GM18868 (cell line): ENCODE measurements at regions not wholly inside any gene's neighbourhood (a gene's known extent, or its start where the extent isn't known, plus 50 kb on each side); places are given as distances from the start of the nearest gene placed in this dataset.
"Not testable (repeated sequence)": the region's sequence is repeated elsewhere in the genome, so short reads cannot be mapped to it uniquely, and the experiment has no call there.

Source experiments
- ATAC-seq: cut with Tn5 transposase; IDR thresholded peaks from one replicate; pipeline ENCODE4 v1.9.1; 2021; ENCODE audit warnings: mild to moderate bottlenecking, moderate library complexity; ENCODE audit not compliant: unreplicated experiment

DNA sequence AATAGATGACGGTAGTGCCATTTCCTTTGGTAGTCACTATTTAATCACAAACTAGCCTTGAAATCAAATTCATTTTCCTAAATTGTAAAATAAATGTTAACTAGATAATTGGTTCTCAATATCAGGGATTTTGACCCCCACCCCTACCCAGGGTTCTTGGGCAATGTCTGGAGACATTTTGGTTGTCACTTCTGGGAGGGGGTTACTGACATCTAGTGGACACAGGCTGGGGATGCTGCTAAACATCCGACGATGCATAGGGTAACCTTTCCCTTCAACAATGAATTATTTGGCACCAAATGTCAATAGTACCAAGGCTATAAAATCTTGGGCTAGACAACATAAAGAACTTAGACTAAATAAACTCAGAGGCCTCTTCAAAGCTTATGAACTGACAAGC is 285.8 kb upstream of the TRPC5 start:
- ATAC-seq, result no peak

DNA sequence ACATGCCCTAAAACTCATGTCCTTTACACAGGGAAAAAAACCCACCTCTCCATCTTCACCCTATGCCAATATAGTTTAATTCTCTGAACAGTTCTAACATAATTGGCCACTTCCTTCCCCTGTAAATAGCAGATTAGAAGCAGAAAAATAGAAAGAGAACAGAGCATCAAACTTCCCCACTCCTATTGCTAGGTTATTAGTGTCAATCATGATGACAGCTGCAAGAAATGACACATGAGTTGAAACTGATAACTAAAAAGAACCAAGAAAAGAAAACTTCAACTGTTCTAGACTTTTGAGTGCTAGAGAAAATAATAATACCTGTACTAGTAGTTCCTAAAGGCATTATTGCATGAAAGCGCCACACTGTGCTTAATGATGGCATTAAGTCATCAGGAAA is 284.5 kb upstream of the TRPC5 start:
- no peak for ATAC-seq

DNA sequence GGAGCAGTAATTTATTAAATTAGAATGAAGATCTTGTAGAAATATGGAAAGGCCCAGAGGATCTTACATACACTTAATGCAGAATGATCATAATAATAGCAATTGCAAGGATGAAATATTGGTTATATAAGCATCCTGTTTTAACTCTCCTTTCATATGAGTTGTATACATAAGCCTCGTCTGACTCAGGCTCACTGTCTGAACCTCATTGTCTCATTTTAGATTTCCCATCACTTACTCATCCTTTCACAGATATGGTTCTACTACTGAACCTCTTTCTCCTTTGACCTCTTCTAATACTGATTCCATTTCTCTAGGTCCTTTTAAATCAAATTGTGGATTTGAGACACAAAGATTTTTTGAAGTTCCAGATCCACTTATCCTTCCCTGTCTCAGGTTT is 277.3 kb upstream of the TRPC5 start:
- ATAC-seq, result no peak

DNA sequence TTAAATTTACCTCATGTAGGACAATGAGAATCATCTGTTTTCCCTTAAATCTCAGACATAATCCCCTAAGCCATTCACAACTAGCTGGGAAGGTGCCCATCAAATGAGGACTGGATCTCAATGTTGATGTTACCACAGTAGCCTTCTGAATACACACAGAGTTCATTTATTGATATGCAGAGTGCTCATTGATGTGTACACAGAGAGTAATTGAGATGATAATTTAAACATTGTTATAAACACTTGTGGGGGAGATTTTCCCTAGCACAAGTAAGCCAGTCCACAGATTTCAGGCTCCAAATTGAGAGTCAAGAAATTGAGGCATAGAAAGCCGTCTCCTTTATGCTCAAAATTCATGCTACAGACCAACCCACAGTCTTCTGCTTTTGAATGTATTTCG is 273.4 kb upstream of the TRPC5 start:
- ATAC-seq, result no peak

DNA sequence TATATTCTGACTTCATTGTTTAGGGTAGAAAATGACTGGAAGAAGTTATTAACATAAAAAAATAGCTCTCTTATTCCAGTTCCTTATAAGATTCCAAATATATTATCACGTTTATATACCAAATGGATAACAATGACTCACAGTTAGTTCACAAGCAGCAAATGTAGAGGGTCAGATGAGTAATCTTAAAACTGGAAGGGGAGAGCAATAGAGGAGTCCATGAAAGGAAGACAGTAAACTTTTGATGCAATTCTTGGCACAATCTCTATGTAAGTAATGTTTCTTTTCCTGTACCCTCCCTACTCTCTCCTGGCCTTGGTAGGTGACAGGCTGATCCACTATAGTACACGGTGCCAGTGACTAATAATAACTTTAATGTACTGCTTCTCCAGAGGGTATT is 259.0 kb upstream of the TRPC5 start:
- no peak for ATAC-seq

DNA sequence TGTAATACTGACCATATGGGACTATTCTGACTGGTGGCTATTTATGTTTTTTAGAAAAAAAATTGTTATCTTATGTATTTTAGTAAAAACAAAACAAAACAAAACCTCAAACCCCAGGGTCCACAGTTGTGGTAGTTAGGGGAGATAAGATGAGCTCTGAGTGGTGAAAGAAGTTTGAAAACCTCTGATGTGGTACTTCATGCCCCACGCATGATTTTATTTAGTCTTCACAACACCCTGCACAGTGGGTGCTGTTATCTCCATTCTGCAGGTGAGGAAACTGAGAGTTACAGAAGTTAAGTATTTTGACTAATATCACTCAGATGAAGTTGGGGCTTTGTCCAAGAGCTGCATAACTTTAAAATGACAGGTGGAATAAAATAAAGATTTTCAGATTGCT is 230.6 kb upstream of the TRPC5 start:
- ATAC-seq, result no peak

DNA sequence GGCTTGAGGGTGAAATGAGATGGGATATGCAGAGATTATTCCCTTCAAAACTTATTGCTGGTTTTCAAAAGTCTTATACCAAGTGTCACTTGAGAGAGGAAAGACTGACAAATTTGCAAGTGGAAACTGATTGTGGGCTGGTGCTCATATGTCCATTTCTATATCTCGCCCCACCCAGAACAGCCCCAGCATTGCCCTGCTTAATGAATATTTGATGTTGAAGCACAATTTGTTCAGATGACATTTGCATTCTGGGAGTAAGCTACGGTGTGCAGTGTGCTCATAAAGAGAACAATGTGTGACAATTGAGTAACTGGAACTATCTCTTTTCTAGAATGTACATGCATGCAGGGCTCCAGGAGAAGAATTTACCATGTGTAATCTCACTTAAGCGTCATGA is 223.5 kb upstream of the TRPC5 start:
- ATAC-seq, result no peak

DNA sequence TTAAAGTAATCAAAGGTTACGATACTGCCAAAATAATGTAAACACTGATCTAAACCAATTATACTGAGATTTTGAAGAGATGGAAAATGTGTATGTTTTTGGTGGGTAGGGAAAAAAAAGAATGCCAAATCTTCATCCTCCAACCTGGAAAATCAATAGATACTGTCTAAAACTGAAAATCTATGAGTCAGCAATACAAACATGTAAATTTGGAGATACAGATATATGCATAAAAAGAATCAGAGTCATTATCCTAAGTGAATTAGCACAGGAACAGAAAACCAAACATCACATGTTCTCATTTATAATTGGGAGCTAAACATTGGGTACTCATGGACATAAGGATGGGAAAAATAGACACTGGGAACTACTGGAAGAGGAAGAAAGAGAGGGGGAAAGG is 197.4 kb upstream of the TRPC5 start:
- ATAC-seq, result no peak

DNA sequence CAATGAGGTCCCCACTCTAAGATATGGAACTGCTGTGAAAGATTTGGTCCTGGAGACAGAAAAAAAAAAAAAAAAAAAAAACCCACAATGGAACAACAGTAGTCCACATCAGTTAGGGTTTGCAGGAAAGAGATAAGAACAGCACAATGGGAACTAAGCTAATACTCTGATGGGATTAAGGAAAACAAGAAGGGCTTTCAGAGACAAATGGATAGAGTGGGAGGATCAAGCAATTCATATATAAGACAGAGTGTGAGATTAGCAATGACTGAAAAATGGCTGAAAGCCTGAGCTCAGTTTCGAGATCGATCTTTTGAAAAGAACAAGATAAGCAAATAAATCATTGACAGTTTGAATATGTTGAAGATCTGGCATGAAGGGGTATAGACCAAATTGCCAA is 188.4 kb upstream of the TRPC5 start:
- no peak for ATAC-seq

DNA sequence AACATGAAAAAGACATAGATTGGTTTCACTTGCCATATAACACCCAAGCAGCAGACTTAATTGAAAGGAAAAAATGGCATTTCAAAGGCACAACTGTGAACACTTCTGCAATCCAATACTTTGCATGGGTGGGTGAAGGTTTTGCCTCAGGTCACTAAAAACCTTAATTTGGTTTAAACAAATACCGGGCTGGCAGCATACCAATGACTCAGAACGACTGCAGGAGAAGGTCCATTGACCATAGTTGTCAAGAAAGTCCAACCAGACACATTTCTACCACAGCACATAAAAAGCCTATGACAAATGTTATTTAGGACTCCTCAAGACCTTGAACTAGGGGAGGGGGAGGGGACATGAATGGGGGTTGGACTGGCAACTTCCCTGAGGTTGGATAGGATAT is 183.6 kb upstream of the TRPC5 start:
- ATAC-seq, result no peak

DNA sequence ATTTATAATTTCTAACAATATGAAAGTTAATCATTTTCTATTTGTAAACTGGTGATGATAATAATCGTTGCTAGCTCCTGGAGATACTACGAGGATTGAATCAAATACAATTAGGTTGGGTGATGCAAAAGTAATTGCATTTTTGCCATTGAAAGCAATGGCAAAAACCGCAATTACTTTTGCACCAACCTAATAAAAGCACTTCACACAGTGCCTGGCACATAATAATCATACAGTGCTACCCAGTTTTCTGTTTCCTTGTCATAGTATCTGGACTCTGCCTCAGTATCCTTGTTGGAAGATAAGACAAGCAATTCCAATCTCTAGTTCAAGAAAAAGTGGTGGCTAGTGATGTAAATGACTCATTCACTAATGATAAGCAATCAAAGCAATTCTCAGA is 176.8 kb upstream of the TRPC5 start:
- no peak for ATAC-seq

DNA sequence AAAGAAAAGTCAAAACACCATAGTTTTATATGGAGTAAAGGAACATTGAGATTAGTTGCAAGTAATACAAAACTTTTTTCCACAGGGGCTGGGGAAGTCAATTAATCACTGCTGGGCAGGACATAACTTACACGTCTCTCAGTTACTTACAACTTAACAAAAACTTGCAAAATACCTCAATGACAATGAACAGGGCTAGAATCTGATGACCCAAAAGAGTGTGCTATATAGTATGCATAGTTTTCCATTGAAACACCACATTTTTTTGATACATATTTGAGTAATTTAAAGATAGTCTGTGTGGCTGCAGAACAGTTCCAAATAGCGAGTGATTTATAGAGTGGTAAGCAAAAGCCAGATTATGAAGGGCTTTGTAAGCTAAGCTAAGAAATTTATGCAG is 172.3 kb upstream of the TRPC5 start:
- ATAC-seq, result no peak

DNA sequence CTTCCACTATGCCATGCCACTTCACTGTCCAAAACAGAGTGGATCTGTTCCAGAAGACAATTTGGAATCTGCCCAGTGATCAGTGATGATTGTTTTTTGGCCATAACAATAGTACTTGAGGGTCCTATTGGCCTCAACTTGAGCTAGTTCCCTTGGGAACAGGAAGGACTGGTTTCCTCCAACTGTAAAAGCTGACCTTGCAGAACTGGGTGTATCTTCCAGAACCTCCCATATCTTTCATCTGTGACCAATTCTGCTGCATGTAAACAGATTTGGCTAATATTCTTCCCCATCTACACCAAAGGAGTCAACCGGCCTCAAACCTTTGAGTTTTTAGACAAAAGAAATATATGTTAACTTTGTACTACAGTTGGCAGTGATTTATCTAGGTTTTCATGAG is 165.1 kb upstream of the TRPC5 start:
- ATAC-seq, result no peak

DNA sequence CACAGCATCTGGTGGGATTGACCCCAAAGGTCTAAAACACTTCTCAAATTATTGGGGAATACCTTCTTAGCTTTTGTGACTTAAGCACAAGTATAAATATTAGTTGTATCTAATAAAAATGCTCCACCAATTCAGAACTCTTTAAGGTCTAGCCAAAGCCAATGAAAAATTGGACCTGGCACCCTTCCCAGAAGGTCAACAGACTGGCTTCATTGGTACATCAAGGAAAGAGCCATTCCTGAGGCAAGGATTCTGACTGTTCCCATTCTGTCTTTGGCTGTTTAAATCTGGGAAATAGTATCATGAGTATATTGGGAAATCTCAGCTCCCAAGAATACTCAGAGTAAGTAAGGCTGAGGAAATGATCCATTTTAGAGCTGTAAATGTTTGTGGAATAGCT is 153.0 kb upstream of the TRPC5 start:
- ATAC-seq, result no peak

DNA sequence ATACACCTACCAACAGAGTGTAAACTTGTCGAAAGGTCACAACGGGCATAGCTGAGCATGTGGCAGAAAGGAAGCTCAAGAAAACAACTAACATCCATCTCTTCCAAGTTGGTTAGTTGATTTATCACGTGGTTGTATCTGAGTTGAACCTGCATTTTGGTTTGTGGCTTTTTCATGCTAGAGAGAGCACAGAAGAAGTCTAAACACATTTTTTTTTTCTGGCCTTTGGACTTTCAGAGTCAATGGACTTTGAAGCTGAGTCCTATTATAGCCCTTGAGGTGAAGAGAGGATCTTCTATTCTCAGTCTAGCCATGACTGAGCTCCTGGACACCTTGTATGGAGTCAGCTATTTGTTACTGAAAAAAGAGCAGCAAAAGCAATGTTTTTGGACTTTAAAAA is 150.6 kb upstream of the TRPC5 start:
- no peak for ATAC-seq

DNA sequence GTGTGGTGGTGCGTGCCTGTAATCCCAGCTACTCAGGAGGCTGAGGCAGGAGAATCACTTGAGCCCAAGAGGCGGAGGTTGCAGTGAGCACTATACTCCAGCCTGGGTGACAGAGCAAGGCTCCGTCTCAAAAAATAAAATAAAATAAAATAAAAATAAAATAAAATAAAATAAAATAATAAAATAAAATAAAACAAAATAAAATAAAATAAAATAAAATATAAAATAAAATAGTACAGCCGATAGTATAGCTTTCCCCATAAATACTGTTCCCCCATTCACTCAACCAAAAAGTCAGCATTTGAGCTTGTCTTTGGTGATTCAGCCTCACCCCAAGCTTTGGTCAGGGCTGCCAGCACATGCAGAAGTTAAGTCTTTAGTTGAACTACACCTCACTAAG is 144.2 kb upstream of the TRPC5 start:
- ATAC-seq, result not testable (repeated sequence)

DNA sequence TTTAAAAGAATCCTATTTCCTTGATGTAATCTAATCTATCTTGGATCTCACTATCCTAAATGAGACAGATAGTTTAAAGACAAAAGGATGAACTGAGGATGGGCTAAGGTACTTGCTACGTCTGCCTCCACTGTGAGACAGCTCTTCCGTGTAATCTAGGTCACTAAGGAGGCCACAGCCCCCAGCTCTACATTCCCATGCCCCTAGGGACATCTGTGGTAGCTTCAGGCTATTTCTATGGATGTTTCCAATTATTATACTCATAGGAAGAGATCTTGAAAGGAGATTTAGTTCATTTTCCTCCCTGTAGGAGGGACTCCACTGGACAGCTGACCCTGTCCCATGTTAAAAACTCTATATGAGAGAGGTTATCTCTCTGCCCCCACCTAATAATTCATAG is 140.8 kb upstream of the TRPC5 start:
- ATAC-seq, result no peak

DNA sequence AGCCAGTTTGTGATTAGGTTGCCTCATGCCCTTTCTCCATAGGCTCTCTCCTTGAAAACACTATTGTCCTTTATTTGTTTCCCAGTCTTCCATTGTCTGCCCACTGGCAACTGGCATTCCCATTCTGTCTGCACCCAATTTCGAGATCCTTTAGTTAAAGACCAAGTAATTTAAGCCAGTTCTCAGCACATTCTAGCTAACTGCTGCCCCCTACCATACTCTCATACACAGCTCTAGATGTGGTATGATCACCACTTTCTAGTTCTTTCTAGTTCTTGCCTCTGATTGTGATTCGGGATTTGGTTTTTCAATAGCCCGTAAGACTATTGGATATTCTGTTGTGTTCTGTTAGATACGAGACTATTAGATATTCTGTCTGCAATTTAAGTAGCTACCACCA is 135.8 kb upstream of the TRPC5 start:
- ATAC-seq, result no peak

DNA sequence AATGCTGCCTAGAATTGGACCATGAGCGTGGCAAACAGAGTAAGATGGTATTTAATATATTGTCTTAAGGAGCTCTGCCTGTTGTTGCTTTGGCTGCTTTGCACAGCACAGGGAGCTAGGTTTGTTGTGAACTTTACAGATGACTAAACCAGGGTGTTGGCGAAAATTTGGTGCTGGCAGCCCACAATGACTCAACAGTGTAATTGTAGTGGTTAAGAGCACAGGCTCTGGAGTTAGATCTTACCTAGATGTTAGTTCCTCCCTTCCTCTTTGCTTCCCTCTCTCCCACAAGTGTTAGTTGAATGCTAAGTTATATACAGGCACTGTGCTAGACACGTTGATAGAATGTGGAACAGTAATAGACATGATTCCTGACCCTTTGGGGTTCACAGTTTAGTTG is 128.9 kb upstream of the TRPC5 start:
- peak; percentile 67 for ATAC-seq

DNA sequence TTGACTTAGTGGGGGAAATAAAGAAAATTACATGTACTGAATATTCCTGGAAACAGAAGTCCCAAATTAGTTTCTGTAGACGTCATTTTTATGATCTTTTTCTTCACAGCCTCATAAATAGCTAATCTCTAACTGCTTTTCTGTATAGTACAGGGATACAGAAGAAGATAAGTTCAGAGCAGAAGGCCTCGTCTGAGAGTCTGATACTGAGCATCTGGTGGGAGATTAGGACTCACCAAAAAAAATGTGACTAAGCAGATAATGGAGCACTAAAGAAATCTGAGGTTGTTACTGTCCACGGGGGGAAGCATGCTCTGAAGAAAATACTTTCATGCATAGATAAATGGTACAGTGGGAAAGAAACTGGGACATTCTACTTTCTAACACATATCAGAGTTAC is 115.3 kb upstream of the TRPC5 start:
- ATAC-seq, result no peak

DNA sequence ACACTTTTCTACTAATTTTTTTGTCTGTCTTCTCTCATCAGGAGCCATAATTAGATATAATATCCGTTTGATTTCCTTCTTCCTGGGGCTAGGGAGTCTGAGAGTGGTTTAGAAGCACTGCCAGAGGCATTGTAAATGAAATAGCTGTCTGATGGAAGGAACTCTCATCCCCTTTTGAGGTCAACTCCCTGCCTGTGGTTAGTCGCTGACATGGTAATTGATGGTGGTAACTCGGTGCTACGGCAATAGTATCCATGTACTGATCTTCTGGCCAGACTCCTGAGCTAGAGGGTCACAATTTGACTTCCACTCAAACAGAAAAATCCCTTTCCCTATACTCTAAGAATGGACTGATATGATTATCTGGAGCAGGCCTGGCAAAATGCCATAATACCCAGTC is 108.1 kb upstream of the TRPC5 start:
- ATAC-seq, result no peak

DNA sequence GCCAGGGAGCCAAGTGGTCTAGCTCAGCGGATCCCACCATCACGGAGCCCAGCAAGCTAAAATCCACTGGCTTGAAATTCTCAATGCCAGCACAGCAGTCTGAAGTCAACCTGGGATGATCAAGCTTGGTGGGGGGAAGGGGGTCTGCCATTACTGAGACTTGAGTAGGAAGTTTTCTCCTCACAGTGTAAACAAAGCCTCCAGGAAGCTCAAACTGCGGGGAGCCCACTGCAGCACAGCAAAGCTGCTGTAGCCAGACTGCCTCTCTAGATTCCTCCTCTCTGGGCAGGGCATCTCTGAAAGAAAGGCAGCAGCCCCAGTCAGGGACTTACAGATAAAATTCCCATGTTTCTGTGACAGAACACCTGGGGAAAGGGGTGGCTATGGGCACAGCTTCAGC is 98.8 kb upstream of the TRPC5 start:
- ATAC-seq, result not testable (repeated sequence)

DNA sequence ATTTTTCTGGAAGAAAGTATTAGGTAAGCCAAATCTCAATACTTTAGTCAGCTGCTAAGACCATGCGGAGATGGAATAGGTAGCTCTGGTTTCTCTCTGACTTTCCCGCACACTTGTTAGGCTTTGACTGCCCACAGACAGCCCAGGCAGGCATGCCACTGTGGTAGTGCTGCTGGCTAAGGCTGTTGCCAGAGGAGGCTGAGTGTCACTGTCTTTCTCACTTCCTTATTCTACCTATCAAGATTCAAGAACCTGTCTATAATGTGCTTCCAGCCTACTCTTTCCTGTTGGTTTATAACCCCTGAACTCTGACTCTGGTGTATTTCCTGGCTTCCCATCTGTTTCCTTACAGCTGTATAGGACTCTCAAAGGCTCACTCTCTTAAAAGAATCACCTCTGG is 81.8 kb upstream of the TRPC5 start:
- ATAC-seq, result peak; percentile 55

DNA sequence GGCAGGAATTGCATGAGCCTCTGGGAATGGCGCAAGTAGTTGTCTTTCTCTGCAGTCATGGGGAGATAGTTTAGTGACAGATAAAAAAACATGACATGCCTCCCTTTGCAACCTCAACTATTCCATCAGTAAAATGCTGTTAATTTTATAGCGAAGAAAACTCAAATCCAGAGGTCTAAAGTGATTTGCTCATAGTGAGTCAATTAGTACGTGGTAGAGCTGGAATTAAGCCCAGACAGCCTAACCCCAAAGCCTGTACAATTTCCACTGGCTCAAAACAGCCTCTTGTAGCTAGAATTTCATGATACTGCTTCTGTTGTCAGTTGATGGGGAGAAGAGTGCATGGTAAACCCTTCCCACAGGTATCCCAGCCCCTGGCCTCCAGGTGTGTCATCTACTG is 81.3 kb upstream of the TRPC5 start:
- no peak for ATAC-seq
